ENCODE measurements at regions not wholly inside any gene's neighbourhood (a gene's known extent, or its start where the extent isn't known, plus 50 kb on each side); places are given as distances from the start of the nearest gene placed in this dataset.

DNA sequence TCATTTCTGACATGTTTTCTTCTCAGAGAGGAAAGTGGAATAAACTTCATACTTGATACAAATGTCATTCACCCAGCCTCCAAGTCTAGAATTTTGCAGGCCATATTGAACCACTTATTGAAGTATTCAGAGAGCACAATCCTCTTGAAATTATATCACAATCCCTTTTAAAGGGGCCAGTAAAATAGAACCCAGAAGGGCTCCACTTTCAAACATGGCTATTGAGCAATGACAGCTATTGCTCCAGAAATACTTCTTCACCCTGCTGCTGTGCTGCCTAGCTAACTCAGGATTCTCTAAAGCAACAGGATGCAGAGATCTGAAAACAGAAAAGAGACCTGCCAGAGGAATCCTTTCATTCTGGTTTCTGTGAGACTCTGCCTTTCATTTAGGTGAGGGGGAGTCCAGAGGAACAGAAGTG, 275.0 kb upstream of the CDH5 start:
- Histone ChIP-seq H3K23me2 (ENCODE audit: low read depth, low read length) (peaks cover 2% of the 10 kb centered on the region; the same call in 1 of the 2 replicates), H3K79me2 (ENCODE audit: control insufficient read depth in 1 of 2, insufficient read depth in 2 of 2, low read length in 2 of 2) (no peaks in the 10 kb centered on the region), H3K27me3 (replicated peaks in 1 of 4; ENCODE audit: control insufficient read depth in 3 of 4, extremely low read depth in 1 of 4, insufficient read depth in 3 of 4, low read length in 3 of 4) (no peaks in the 10 kb centered on the region), H3K18ac (ENCODE audit: extremely low read depth, low read length) (no peak overlapping the region), H3K4me1 (replicated peaks in 1 of 4; ENCODE audit: control insufficient read depth in 3 of 4, insufficient read depth in 4 of 4, low read length in 3 of 4) (no peaks in the 10 kb centered on the region), H2BK15ac (ENCODE audit: low read length) (no peak overlapping the region), H3K9ac (replicated peaks in 1 of 4; ENCODE audit: extremely low read depth in 1 of 4, low read depth in 3 of 4, low read length in 3 of 4) (no peak overlapping the region), H3K56ac (replicated peaks; ENCODE audit: insufficient read length, low read depth, low read length) (no peak overlapping the region), H2BK120ac (replicated peaks; ENCODE audit: low read depth, low read length) (no peak overlapping the region), H2BK12ac (ENCODE audit: low read depth, low read length) (no peak overlapping the region), H3K79me1 (ENCODE audit: low read depth, low read length) (no peaks in the 10 kb centered on the region), H4K5ac (ENCODE audit: insufficient read length, low read depth, low read length) (no peak overlapping the region), H3K14ac (ENCODE audit: insufficient read length) (no peak overlapping the region), H3K23ac (ENCODE audit: insufficient read length) (no peak overlapping the region), H3K4me3 (ENCODE audit: extremely low read depth in 1 of 4, insufficient read depth in 2 of 4, low read depth in 3 of 4, low read length in 4 of 4) (no peak overlapping the region), H3K36me3 (ENCODE audit: control insufficient read depth in 2 of 4, insufficient read depth in 4 of 4, low read length in 3 of 4) (no peaks in the 10 kb centered on the region), H2BK20ac (ENCODE audit: low read length) (no peak overlapping the region), H3K27ac (ENCODE audit: low read depth, low read length) (no peak overlapping the region), H3K4me2 (ENCODE audit: insufficient read depth in 1 of 2, low read depth in 2 of 2, low read length in 2 of 2) (no peak overlapping the region), H3K9me3 (ENCODE audit: insufficient read depth in 2 of 2, low read depth in 1 of 2, low read length in 1 of 2) (no peaks in the 10 kb centered on the region), H4K20me1 (replicated peaks in 1 of 2; ENCODE audit: control insufficient read depth in 1 of 2, insufficient read depth in 2 of 2, low read length in 2 of 2) (no peaks in the 10 kb centered on the region), H4K8ac (ENCODE audit: extremely low read depth, insufficient read depth, low read length) (no peak overlapping the region), H2AFZ (ENCODE audit: low read length) (no peak overlapping the region), H3K4ac (replicated peaks; ENCODE audit: insufficient read length, low read depth, low read length) (no peak overlapping the region), H2AK5ac (ENCODE audit: low read depth, low read length) (no peak overlapping the region), H2BK5ac (ENCODE audit: low read depth, low read length) (no peak overlapping the region), H4K91ac (replicated peaks; ENCODE audit: insufficient read length, low read length) (no peak overlapping the region)
- ChIA-PET POLR2A (ENCODE audit: partially characterized antibody) (no interaction called here), CTCF (ENCODE audit: partially characterized antibody) (no interaction called here)
- FAIRE-seq, result no peak
- no peak for TF ChIP-seq CTBP2 (IDR thresholded peaks at IDR 0.05; ENCODE audit: borderline replicate concordance, insufficient read depth, insufficient read length, low read length)
- no peak for TF ChIP-seq PHF8 (conservative IDR thresholded peaks at IDR 0.05; ENCODE audit: low read depth, low read length)
- no peak for TF ChIP-seq BCL11A (IDR thresholded peaks at IDR 0.05; ENCODE audit: low read depth in 2 of 2, low read length in 2 of 2)
- no peak for TF ChIP-seq CHD1 (IDR thresholded peaks at IDR 0.05; ENCODE audit: low read depth, low read length)
- TF ChIP-seq CBX5 (IDR thresholded peaks at IDR 0.05; ENCODE audit: low read depth, low read length), result no peak
- no peak for TF ChIP-seq CEBPB (IDR thresholded peaks at IDR 0.05; ENCODE audit: low read depth, low read length)
- TF ChIP-seq ZNF274 (IDR thresholded peaks at IDR 0.05; ENCODE audit: borderline replicate concordance, extremely low read depth, low read length), result no peak
- no peak for TF ChIP-seq KDM4A (IDR thresholded peaks at IDR 0.05; ENCODE audit: low read depth, low read length, severe bottlenecking)
- no peak for TF ChIP-seq SP2 (IDR thresholded peaks at IDR 0.05; ENCODE audit: low read length)
- no peak for TF ChIP-seq CREB1 (IDR thresholded peaks at IDR 0.05)
- TF ChIP-seq, protein P1, sequence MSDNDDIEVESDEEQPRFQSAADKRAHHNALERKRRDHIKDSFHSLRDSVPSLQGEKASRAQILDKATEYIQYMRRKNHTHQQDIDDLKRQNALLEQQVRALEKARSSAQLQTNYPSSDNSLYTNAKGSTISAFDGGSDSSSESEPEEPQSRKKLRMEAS (IDR thresholded peaks at IDR 0.05), result no peak
- DNase-seq (ENCODE audit: low read depth in 1 of 2, low spot score in 2 of 2), result no peak

Measured in H1 (cell line).